SHP77 (cell line): ENCODE measurements at regions not wholly inside any gene's neighbourhood (a gene's known extent, or its start where the extent isn't known, plus 50 kb on each side); places are given as distances from the start of the nearest gene placed in this dataset.
A peak's percentile ranks its signal among the peaks of the same experiment; 100 is the strongest.
"Not testable (repeated sequence)": the region's sequence is repeated elsewhere in the genome, so short reads cannot be mapped to it uniquely, and the experiment has no call there.

Experiments
- DNase-seq, 2 experiments: peaks; one replicate each; lab custom pipeline; 2025; lab: John Stamatoyannopoulos, UW

- no peak for DNase-seq
Observed at GRCh38 chr6:168826078-168826390, 385.1 kb downstream of the SMOC2 start.

GRCh38 chr6:168825226-168826077 lies 384.5 kb downstream of the SMOC2 start:
- DNase-seq = no peak

- DNase-seq = no peak
Observed at GRCh38 chr6:168823397-168824212, 382.6 kb downstream of the SMOC2 start.

GRCh38 chr6:168822376-168822775 lies 381.4 kb downstream of the SMOC2 start:
- DNase-seq = no peak

- no peak for DNase-seq
Observed at GRCh38 chr6:168819546-168819945, 378.6 kb downstream of the SMOC2 start.

GRCh38 chr6:168817558-168818159 lies 376.7 kb downstream of the SMOC2 start:
- no peak for DNase-seq

GRCh38 chr6:168815229-168815628 lies 374.2 kb downstream of the SMOC2 start:
- DNase-seq = peak in 1 of 2 experiments; percentile 22

GRCh38 chr6:168808232-168808631 lies 367.2 kb downstream of the SMOC2 start:
- no peak for DNase-seq

GRCh38 chr6:168804331-168804730 lies 363.3 kb downstream of the SMOC2 start:
- DNase-seq = no peak

- no peak for DNase-seq
Observed at GRCh38 chr6:168803874-168804273, 362.9 kb downstream of the SMOC2 start.

GRCh38 chr6:168799067-168799466 lies 358.1 kb downstream of the SMOC2 start:
- no peak for DNase-seq

- DNase-seq = no peak
Observed at GRCh38 chr6:168796106-168796505, 355.1 kb downstream of the SMOC2 start.

GRCh38 chr6:168795611-168796010 lies 354.6 kb downstream of the SMOC2 start:
- not testable (repeated sequence) for DNase-seq

GRCh38 chr6:168794491-168794890 lies 353.5 kb downstream of the SMOC2 start:
- no peak for DNase-seq

- DNase-seq = no peak
Observed at GRCh38 chr6:168793649-168794048, 352.7 kb downstream of the SMOC2 start.

GRCh38 chr6:168791917-168792316 lies 350.9 kb downstream of the SMOC2 start:
- DNase-seq = no peak

- no peak for DNase-seq
Observed at GRCh38 chr6:168789699-168790098, 348.7 kb downstream of the SMOC2 start.

- no peak for DNase-seq
Observed at GRCh38 chr6:168785720-168786511, 344.9 kb downstream of the SMOC2 start.

GRCh38 chr6:168784426-168784825 lies 343.4 kb downstream of the SMOC2 start:
- DNase-seq = no peak

- no peak for DNase-seq
Observed at GRCh38 chr6:168783720-168784119, 342.7 kb downstream of the SMOC2 start.

- DNase-seq = no peak
Observed at GRCh38 chr6:168782187-168782751, 341.3 kb downstream of the SMOC2 start.

- no peak for DNase-seq
Observed at GRCh38 chr6:168778201-168778600, 337.2 kb downstream of the SMOC2 start.
